OCI-LY7 (cell line): ENCODE measurements at regions not wholly inside any gene's neighbourhood (a gene's known extent, or its start where the extent isn't known, plus 50 kb on each side); places are given as distances from the start of the nearest gene placed in this dataset.

Source experiments
- BruUV-seq: library from RNA; stranded (reverse); fragments of 400-500 nt; replicated peaks from 2 replicates; lab custom pipeline; 2021; lab: Mats Ljungman, UMichigan
- CTCF ChIA-PET: fragments of 300-600 bp; sonication (Branson Sonifier 250); formaldehyde crosslinking; loops from one replicate; lab custom pipeline; 2022; ENCODE audit warnings: antibody characterized with exemption; ENCODE audit not compliant: unreplicated experiment; lab: Charles Lee
- POLR2A ChIA-PET: fragments of 300-600 bp; sonication (Branson Sonifier 250); formaldehyde crosslinking; loops from one replicate; lab custom pipeline; 2022; ENCODE audit warnings: antibody characterized with exemption; lab: Charles Lee
- DNase-seq: peaks from one replicate; pipeline ENCODE4 v3.0.0-alpha.2; 2015; ENCODE audit warnings: low spot score
- H2AFZ ChIP-seq: fragments of 200-600 bp; sonication (generic), shearing (Covaris generic); 2 replicates; pipeline ENCODE4 v1.6.1; 2014; ENCODE audit warnings: mild to moderate bottlenecking, antibody characterized with exemption, low read length, moderate library complexity
- H3K27ac ChIP-seq: fragments of 200-600 bp; sonication (generic); 2 replicates; pipeline ENCODE4 v1.5.1; 2014; ENCODE audit warnings: mixed run types, low read depth, mild to moderate bottlenecking, moderate library complexity, low read length, inconsistent platforms; ENCODE audit not compliant: poor library complexity, severe bottlenecking
- H3K36me3 ChIP-seq: fragments of 200-600 bp; sonication (generic); 2 replicates; pipeline ENCODE4 v1.6.1; 2014; ENCODE audit warnings: mild to moderate bottlenecking, antibody characterized with exemption, low read length, moderate library complexity, mixed read lengths; ENCODE audit not compliant: insufficient read depth
- H3K4me1 ChIP-seq: fragments of 200-600 bp; sonication (generic); 2 replicates; pipeline ENCODE4 v1.5.1; 2014; ENCODE audit warnings: mild to moderate bottlenecking, low read length; ENCODE audit not compliant: insufficient read depth, poor library complexity, severe bottlenecking
- H3K4me2 ChIP-seq: fragments of 200-600 bp; sonication (generic); 2 replicates; pipeline ENCODE4 v1.6.1; 2014; ENCODE audit warnings: mild to moderate bottlenecking, low read length
- H3K4me3 ChIP-seq: fragments of 200-600 bp; sonication (generic); 2 replicates; pipeline ENCODE4 v1.5.1; 2014; ENCODE audit warnings: mild to moderate bottlenecking, low read depth, low read length; ENCODE audit not compliant: poor library complexity, severe bottlenecking
- H3K79me2 ChIP-seq: fragments of 200-600 bp; sonication (generic); 2 replicates; pipeline ENCODE4 v1.6.1; 2016; ENCODE audit warnings: low read depth, mild to moderate bottlenecking, low read length, moderate library complexity, mixed read lengths; ENCODE audit not compliant: insufficient read depth
- H3K9me2 ChIP-seq: fragments of 200-600 bp; sonication (generic); 2 replicates; pipeline ENCODE4 v1.6.1; 2016; ENCODE audit warnings: mild to moderate bottlenecking, low read length, mixed read lengths; ENCODE audit not compliant: insufficient read depth
- H3K9me3 ChIP-seq: fragments of 200-600 bp; sonication (generic); 2 replicates; pipeline ENCODE4 v1.6.1; 2014; ENCODE audit warnings: mild to moderate bottlenecking, mixed run types, low read length, mixed read lengths
- H4K20me1 ChIP-seq: fragments of 200-600 bp; sonication (generic); 2 replicates; pipeline ENCODE4 v1.6.1; 2014; ENCODE audit warnings: mild to moderate bottlenecking, antibody characterized with exemption, low read length, moderate library complexity, mixed read lengths; ENCODE audit not compliant: insufficient read depth
- CTCF ChIP-seq: fragments of 200-600 bp; sonication (generic); conservative IDR thresholded peaks from 2 replicates; pipeline ENCODE4 v1.5.1; 2014; ENCODE audit warnings: mild to moderate bottlenecking, antibody characterized with exemption, low read length, moderate library complexity, mixed read lengths
- EZH2phosphoT487 ChIP-seq: fragments of 200-600 bp; sonication (generic); IDR thresholded peaks from 2 replicates; pipeline ENCODE4 v1.6.1; 2018; ENCODE audit warnings: low read depth, borderline replicate concordance, mild to moderate bottlenecking, mixed run types, antibody characterized with exemption, low read length, moderate library complexity, mixed read lengths
- intact Hi-C: fragments of 100-400 bp; cut with micrococcal nuclease; formaldehyde crosslinking; loops from one replicate; pipeline ENCODE4 v1.10.0; 2022; ENCODE audit not compliant: unreplicated experiment

DNA sequence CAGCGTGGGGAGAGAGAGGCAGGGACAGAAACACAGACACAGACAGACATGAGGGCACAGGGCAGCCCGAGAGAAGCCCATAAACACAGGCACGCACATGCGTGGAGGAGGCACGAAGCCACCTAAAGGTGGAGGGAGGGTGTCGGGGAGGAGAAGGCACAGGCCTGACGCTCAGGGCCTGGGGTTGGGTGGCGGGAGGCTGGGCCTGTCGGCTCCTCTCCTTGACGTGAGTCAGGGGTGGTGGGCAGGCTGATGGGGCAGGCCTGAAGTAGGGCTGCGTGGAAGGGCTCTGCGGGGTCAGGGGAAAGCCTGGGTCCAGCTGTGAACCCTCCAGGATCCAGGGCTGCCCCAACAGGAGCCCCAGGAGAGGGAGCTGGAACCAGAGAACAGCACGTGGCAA lies 74.2 kb downstream of the EPHB3 start:
- no peaks in the 10 kb centered on the region for H3K9me2 ChIP-seq
- H3K79me2 ChIP-seq, result no peaks in the 10 kb centered on the region
- DNase-seq, result no peak
- TF ChIP-seq EZH2phosphoT487, result no peak
- no peak for TF ChIP-seq CTCF
- H3K9me3 ChIP-seq, result no peaks in the 10 kb centered on the region
- H2AFZ ChIP-seq, result no peak overlapping the region
- no peaks in the 10 kb centered on the region for H3K4me1 ChIP-seq
- no peak overlapping the region for H3K4me2 ChIP-seq
- intact Hi-C loops, result no loop called here
- H3K27ac ChIP-seq, result no peak overlapping the region
- POLR2A ChIA-PET, result no interaction called here
- no peak overlapping the region for H3K4me3 ChIP-seq
- H3K36me3 ChIP-seq, result no peaks in the 10 kb centered on the region
- no TSS peak for BruUV-seq
- CTCF ChIA-PET, result no interaction called here
- H4K20me1 ChIP-seq, result no peaks in the 10 kb centered on the region

DNA sequence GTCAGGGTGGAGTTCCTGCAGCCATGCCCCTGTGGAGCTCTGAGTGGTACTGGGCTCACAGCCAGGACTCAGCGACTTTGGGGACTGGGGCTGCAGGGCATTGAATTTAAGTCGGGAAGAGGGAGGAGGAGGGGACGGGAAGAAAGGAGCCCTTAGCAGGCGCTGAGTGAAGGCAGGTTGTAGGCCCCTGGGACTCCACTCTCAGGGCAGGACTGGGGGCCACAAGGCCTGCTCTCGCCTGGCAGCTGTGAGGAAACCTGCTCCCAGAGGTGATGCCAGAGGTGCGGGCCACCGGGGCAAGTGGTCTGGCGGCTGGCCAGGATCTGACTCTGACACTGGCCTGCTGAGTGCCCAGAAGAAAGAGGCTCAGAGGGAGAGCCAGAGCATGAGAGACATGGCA lies 73.5 kb downstream of the EPHB3 start:
- Histone ChIP-seq H3K9me3 (no peaks in the 10 kb centered on the region), H3K27ac (no peak overlapping the region), H3K9me2 (no peaks in the 10 kb centered on the region), H3K4me1 (no peaks in the 10 kb centered on the region), H4K20me1 (no peaks in the 10 kb centered on the region), H3K79me2 (no peaks in the 10 kb centered on the region), H3K36me3 (no peaks in the 10 kb centered on the region), H3K4me3 (no peak overlapping the region), H2AFZ (no peak overlapping the region), H3K4me2 (no peak overlapping the region)
- no peak for TF ChIP-seq CTCF
- TF ChIP-seq EZH2phosphoT487, result no peak
- ChIA-PET CTCF (no interaction called here), POLR2A (interaction anchor here (0.6 kb wide), 1 partner anchor 158 kb away, joined by 3 read pairs; no protein-coding TSS in a partner anchor)
- DNase-seq, result no peak
- intact Hi-C loops, result no loop called here
- BruUV-seq, result no TSS peak

- TF ChIP-seq EZH2phosphoT487 (no peak), CTCF (no peak)
- intact Hi-C loops, result no loop called here
- Histone ChIP-seq H2AFZ (no peak overlapping the region), H3K4me2 (no peak overlapping the region), H3K27ac (no peak overlapping the region), H3K4me3 (no peak overlapping the region), H3K9me3 (no peaks in the 10 kb centered on the region), H3K4me1 (no peaks in the 10 kb centered on the region), H3K36me3 (no peaks in the 10 kb centered on the region), H3K79me2 (no peaks in the 10 kb centered on the region), H4K20me1 (no peaks in the 10 kb centered on the region), H3K9me2 (no peaks in the 10 kb centered on the region)
- POLR2A ChIA-PET, result interaction anchor here (0.5 kb wide), 1 partner anchor 45 kb away, joined by 3 read pairs; no protein-coding TSS in a partner anchor
- CTCF ChIA-PET, result no interaction called here
- no TSS peak for BruUV-seq
- DNase-seq, result no peak
These were observed 71.6 kb downstream of the EPHB3 start for GRCh38 chr3:184633237-184633579.
